IPS-NIHi11 (cell line): ENCODE measurements at regions not wholly inside any gene's neighbourhood (a gene's known extent, or its start where the extent isn't known, plus 50 kb on each side); places are given as distances from the start of the nearest gene placed in this dataset.
"Not testable (repeated sequence)": the region's sequence is repeated elsewhere in the genome, so short reads cannot be mapped to it uniquely, and the experiment has no call there.

Source experiments
- DNase-seq: peaks from one replicate; pipeline ENCODE4 v3.0.0; 2012; ENCODE audit warnings: mixed read lengths, low spot score

GRCh38 chr11:19433367-19433766 is 192.6 kb upstream of the E2F8 start:
- DNase-seq = no peak

GRCh38 chr11:19432370-19433061 is 191.8 kb upstream of the E2F8 start:
- DNase-seq = no peak

GRCh38 chr11:19430754-19431398 is 190.1 kb upstream of the E2F8 start:
- no peak for DNase-seq

GRCh38 chr11:19430346-19430745 is 189.6 kb upstream of the E2F8 start:
- no peak for DNase-seq

- no peak for DNase-seq
Measured at GRCh38 chr11:19429108-19429760, 188.5 kb upstream of the E2F8 start.

- no peak for DNase-seq
Measured at GRCh38 chr11:19428206-19429002, 187.7 kb upstream of the E2F8 start.

GRCh38 chr11:19426756-19427403 is 186.1 kb upstream of the E2F8 start:
- DNase-seq = no peak

- no peak for DNase-seq
Measured at GRCh38 chr11:19426011-19426755, 185.4 kb upstream of the E2F8 start.

GRCh38 chr11:19422276-19422675 is 181.5 kb upstream of the E2F8 start:
- no peak for DNase-seq

GRCh38 chr11:19420868-19421533 is 180.3 kb upstream of the E2F8 start:
- DNase-seq = no peak

GRCh38 chr11:19419808-19420207 is 179.1 kb upstream of the E2F8 start:
- no peak for DNase-seq

GRCh38 chr11:19419021-19419750 is 178.4 kb upstream of the E2F8 start:
- no peak for DNase-seq

GRCh38 chr11:19418221-19418620 is 177.5 kb upstream of the E2F8 start:
- no peak for DNase-seq

- DNase-seq = not testable (repeated sequence)
Measured at GRCh38 chr11:19412070-19412469, 171.3 kb upstream of the E2F8 start.

- DNase-seq = no peak
Measured at GRCh38 chr11:19410032-19410431, 169.3 kb upstream of the E2F8 start.

GRCh38 chr11:19409307-19409706 is 168.6 kb upstream of the E2F8 start:
- DNase-seq = no peak

- no peak for DNase-seq
Measured at GRCh38 chr11:19407677-19408270, 167.0 kb upstream of the E2F8 start.

GRCh38 chr11:19405966-19406365 is 165.2 kb upstream of the E2F8 start:
- DNase-seq = no peak

- DNase-seq = no peak
Measured at GRCh38 chr11:19404787-19405186, 164.0 kb upstream of the E2F8 start.
